ENCODE measurements at regions not wholly inside any gene's neighbourhood (a gene's known extent, or its start where the extent isn't known, plus 50 kb on each side); places are given as distances from the start of the nearest gene placed in this dataset.

DNA sequence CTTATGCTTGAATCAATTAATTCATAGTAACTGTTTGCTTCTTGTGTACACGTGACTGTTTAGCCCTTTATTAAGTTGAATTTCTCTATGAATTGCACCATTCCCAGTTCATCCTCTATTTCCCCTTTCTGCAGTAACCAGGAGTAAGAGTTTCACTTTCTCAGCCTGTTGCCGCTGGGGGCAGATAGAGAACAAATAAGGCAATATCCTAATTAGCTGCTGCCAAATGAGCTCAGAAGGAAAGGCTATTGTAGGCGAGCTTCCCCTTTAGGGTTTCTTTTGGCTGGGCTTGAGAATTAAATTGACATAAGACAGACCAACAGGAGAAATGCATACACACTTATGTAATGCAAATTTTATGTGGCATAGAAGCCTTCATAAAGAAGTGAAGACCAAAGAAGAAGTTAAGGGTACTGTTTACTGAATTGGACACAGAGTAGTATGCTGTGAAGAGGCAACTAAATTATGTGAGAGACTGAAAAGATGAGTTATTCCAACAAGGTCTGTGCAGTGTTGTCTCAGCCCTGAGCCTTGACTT lies 1594.7 kb downstream of the TECRL start:
- TF ChIP-seq, protein P1, sequence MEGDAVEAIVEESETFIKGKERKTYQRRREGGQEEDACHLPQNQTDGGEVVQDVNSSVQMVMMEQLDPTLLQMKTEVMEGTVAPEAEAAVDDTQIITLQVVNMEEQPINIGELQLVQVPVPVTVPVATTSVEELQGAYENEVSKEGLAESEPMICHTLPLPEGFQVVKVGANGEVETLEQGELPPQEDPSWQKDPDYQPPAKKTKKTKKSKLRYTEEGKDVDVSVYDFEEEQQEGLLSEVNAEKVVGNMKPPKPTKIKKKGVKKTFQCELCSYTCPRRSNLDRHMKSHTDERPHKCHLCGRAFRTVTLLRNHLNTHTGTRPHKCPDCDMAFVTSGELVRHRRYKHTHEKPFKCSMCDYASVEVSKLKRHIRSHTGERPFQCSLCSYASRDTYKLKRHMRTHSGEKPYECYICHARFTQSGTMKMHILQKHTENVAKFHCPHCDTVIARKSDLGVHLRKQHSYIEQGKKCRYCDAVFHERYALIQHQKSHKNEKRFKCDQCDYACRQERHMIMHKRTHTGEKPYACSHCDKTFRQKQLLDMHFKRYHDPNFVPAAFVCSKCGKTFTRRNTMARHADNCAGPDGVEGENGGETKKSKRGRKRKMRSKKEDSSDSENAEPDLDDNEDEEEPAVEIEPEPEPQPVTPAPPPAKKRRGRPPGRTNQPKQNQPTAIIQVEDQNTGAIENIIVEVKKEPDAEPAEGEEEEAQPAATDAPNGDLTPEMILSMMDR (IDR thresholded peaks at IDR 0.05; ENCODE audit: low read length): no peak
- TF ChIP-seq EZH2 (optimal IDR thresholded peaks at IDR 0.05; ENCODE audit: low read depth, low read length) (no peak), EZH2phosphoT487 (IDR thresholded peaks at IDR 0.05; ENCODE audit: low read length) (no peak)
